C4-2B (cell line): ENCODE measurements at regions not wholly inside any gene's neighbourhood (a gene's known extent, or its start where the extent isn't known, plus 50 kb on each side); places are given as distances from the start of the nearest gene placed in this dataset.

Experiments
- H3K27ac ChIP-seq: fragments of 450-650 bp; 2 replicates; pipeline ENCODE4 v1.5.1; 2017
- ZFX ChIP-seq: fragments of 450-650 bp; IDR thresholded peaks from 2 replicates; pipeline ENCODE4 v1.6.1; 2017
- TF ChIP-seq, protein P1 (sequence below): fragments of 450-650 bp; conservative IDR thresholded peaks from 2 replicates; pipeline ENCODE4 v1.5.1; 2017; ENCODE audit warnings: mild to moderate bottlenecking

DNA sequence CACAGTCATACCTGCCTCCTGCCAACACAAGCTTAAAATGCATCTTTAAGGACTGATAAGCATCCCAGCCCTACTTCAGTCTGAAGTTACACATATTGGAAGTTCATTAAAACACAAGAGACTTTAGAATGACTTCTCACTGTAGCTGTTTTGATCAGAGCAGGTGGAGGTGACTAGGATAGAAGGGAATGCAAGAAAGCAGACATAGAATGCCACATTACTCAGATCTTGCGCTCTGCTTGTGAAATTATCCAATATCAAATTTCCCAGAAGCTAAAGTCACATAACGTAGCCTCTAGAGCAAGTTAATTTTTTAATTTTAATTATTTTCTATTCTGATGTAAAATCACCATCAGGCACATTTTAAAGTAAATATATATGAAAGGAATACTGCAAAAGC lies 306.5 kb downstream of the PLOD2 start:
- TF ChIP-seq, protein P1, sequence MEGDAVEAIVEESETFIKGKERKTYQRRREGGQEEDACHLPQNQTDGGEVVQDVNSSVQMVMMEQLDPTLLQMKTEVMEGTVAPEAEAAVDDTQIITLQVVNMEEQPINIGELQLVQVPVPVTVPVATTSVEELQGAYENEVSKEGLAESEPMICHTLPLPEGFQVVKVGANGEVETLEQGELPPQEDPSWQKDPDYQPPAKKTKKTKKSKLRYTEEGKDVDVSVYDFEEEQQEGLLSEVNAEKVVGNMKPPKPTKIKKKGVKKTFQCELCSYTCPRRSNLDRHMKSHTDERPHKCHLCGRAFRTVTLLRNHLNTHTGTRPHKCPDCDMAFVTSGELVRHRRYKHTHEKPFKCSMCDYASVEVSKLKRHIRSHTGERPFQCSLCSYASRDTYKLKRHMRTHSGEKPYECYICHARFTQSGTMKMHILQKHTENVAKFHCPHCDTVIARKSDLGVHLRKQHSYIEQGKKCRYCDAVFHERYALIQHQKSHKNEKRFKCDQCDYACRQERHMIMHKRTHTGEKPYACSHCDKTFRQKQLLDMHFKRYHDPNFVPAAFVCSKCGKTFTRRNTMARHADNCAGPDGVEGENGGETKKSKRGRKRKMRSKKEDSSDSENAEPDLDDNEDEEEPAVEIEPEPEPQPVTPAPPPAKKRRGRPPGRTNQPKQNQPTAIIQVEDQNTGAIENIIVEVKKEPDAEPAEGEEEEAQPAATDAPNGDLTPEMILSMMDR = no peak
- TF ChIP-seq ZFX = no peak
- no peak overlapping the region for H3K27ac ChIP-seq

DNA sequence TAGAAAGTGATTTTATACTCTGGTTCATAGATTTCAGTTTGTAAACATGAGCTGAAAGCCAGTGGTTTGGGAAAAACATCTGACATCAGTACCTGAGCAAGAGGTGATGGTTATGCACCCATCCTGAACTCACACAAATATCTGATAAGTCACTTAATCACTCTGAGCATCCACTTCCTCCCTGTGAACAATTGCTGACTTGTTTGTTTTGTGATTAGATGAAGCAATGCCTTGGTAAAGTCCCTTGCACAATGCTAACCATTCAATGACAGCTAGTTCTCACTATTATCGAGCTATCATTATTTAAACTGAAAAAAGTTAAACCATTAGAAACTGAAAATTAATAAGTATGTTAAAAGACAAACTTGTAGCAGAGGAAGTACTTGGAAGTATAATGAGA lies 303.0 kb downstream of the PLOD2 start:
- TF ChIP-seq, protein P1 = no peak
- TF ChIP-seq ZFX = no peak
- no peak overlapping the region for H3K27ac ChIP-seq

DNA sequence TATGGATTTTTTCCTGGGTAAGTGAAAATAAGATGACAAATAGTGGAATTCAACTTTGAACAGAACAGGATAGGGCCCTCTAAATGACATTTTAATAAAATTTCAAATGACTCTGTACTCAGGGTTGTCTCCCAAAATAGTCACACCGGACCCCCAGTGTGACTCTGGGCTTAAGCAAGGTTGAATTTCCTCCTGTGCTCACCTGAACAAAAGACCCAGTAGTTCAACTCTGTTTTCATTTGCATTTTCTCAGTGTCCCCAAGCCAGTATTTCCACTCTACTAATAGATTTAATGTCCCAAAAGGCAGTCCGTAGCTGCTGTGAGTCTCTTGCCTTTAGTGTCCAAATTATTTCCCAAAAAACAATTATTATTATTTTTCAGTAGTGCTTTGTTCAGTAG lies 296.6 kb downstream of the PLOD2 start:
- TF ChIP-seq ZFX = no peak
- TF ChIP-seq, protein P1 = no peak
- no peak overlapping the region for H3K27ac ChIP-seq

DNA sequence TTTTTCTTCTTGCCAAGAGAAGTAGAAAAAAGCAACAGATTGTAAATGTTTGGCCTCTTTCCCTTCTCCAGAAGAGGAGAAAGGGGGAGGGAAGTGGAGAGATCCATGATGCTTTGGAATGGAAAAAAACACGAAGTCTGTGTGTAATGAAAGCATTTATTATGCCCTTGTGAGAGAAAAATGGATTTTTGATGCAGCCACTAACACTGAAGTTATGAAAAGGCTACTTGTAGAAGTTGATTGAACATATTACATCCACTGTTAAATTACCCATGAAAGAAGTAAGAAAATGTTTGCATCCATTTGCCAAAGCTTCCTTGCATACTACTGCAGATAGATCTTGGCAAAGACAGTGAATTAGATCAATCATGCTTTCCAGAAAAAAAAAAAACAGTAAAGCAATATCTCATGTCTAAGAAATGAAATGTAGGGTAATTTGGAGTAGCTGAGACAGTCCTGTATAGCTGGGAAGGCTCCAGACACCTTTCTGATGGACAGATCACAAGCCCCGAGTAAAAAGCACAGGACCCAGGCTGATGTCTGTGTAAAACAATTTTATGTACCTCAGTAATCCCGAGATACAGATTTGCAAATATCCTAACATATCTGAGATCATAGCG lies 295.5 kb downstream of the PLOD2 start:
- TF ChIP-seq ZFX = no peak
- TF ChIP-seq, protein P1 = no peak
- H3K27ac ChIP-seq = no peak overlapping the region

DNA sequence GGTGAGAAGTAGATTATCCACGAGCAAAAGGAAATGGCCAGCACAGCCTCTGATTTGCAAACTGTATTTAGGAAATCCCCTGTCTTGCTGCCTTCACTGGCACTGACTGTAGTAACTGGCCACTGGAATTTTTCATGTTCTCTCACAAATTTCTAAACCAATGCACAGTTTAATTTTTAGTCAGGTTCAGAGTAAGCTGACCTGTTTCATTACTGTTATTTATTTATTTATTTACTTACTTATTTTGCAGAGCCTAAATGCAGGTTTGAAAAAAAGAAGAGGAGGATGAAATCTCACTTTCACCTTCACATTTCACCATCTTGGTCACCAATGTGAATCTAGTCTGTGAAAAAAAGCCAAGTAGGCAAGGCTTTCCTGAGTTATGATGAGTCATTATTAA lies 291.0 kb downstream of the PLOD2 start:
- TF ChIP-seq ZFX = no peak
- TF ChIP-seq, protein P1 = no peak
- H3K27ac ChIP-seq = no peak overlapping the region

DNA sequence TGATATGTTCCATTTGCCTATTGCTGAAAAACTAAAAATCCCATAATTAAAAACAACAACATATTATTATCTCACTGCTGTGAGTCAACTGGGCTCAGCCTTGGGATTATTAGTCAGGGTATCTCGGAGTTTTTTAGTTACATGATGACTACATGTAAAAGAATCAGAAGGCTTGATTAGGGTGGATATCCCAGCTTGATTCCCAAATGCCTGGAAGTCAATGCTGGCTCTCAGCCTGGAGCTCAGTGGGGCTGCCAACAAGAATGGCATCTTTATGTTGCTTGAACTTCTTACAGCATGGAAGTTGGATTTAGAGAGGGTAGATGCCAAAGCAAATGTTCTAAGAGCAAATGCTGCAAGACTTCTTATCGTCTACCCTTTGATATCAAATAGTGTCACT lies 278.5 kb downstream of the PLOD2 start:
- H3K27ac ChIP-seq = no peak overlapping the region
- TF ChIP-seq, protein P1 = no peak
- no peak for TF ChIP-seq ZFX

DNA sequence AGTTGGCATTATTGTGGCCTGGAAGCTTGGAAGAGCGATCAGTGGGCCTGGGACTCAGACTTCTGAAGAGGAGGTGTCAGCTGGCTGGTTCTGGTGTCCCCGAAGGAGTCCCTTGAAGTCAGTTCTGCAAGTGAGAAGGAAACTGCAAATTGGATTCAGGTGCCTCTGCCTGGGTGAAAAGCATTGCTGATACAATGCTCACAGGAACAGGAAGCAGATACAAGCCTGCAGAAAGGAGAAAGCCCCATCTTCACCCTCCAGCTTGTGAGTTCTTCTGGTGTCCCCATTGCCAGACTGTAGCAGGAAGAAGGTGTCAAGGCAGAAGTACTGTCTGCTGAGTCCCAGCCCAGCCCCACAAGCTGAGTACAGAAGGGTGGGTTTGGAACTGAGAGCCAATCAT lies 271.3 kb downstream of the PLOD2 start:
- TF ChIP-seq ZFX = no peak
- TF ChIP-seq, protein P1 = no peak
- no peak overlapping the region for H3K27ac ChIP-seq
